ENCODE measurements at regions not wholly inside any gene's neighbourhood (a gene's known extent, or its start where the extent isn't known, plus 50 kb on each side); places are given as distances from the start of the nearest gene placed in this dataset.
"Not testable (repeated sequence)": the region's sequence is repeated elsewhere in the genome, so short reads cannot be mapped to it uniquely, and the experiment has no call there.

DNA sequence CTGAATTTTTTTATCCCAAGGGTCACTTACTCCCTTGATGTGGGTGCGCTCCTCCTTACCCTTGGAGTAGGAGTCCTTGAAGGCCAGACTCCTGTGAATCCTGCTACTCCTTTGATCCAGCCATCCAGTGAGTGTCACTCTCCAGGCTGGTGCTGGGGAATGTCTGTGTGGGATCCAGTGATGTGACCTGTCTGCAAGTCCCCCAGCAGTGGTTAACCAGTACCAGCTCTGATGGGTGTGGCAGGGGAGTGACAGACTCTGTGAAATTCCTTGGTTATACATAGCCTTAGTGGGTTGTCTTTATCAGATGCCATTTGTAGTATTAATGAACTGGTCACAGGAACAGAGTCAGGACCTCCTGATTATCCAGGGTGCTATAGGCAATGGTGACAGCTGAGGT is 409.5 kb upstream of the LMO3 start:
- ChIA-PET POLR2A (no interaction called here), CTCF (no interaction called here)
- DNase-seq (ENCODE audit: low read depth, low spot score) (no peak), ATAC-seq (no peak)
- H3K27ac ChIP-seq (ENCODE audit: low read length), result no peak overlapping the region
- no peaks in the 10 kb centered on the region for H3K27me3 ChIP-seq (ENCODE audit: control insufficient read depth, insufficient read depth, low read length)
- no peaks in the 10 kb centered on the region for H3K36me3 ChIP-seq (ENCODE audit: control insufficient read depth, insufficient read depth, low read length)
- no peaks in the 10 kb centered on the region for H3K4me1 ChIP-seq (ENCODE audit: control insufficient read depth, insufficient read depth, low read length)
- intact Hi-C loops (cut with micrococcal nuclease; ENCODE audit: unreplicated experiment), result no loop called here
- TF ChIP-seq SIN3A (IDR thresholded peaks at IDR 0.05; ENCODE audit: borderline replicate concordance, insufficient read depth, low read depth, low read length), result no peak
- TF ChIP-seq, protein P1, sequence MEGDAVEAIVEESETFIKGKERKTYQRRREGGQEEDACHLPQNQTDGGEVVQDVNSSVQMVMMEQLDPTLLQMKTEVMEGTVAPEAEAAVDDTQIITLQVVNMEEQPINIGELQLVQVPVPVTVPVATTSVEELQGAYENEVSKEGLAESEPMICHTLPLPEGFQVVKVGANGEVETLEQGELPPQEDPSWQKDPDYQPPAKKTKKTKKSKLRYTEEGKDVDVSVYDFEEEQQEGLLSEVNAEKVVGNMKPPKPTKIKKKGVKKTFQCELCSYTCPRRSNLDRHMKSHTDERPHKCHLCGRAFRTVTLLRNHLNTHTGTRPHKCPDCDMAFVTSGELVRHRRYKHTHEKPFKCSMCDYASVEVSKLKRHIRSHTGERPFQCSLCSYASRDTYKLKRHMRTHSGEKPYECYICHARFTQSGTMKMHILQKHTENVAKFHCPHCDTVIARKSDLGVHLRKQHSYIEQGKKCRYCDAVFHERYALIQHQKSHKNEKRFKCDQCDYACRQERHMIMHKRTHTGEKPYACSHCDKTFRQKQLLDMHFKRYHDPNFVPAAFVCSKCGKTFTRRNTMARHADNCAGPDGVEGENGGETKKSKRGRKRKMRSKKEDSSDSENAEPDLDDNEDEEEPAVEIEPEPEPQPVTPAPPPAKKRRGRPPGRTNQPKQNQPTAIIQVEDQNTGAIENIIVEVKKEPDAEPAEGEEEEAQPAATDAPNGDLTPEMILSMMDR (IDR thresholded peaks at IDR 0.05), result no peak
- no peak for TF ChIP-seq TCF7L2 (IDR thresholded peaks at IDR 0.05; ENCODE audit: low read depth, low read length)
- no peak for TF ChIP-seq POLR2AphosphoS5 (IDR thresholded peaks at IDR 0.05; ENCODE audit: low read depth, low read length)
- TF ChIP-seq, protein P2, sequence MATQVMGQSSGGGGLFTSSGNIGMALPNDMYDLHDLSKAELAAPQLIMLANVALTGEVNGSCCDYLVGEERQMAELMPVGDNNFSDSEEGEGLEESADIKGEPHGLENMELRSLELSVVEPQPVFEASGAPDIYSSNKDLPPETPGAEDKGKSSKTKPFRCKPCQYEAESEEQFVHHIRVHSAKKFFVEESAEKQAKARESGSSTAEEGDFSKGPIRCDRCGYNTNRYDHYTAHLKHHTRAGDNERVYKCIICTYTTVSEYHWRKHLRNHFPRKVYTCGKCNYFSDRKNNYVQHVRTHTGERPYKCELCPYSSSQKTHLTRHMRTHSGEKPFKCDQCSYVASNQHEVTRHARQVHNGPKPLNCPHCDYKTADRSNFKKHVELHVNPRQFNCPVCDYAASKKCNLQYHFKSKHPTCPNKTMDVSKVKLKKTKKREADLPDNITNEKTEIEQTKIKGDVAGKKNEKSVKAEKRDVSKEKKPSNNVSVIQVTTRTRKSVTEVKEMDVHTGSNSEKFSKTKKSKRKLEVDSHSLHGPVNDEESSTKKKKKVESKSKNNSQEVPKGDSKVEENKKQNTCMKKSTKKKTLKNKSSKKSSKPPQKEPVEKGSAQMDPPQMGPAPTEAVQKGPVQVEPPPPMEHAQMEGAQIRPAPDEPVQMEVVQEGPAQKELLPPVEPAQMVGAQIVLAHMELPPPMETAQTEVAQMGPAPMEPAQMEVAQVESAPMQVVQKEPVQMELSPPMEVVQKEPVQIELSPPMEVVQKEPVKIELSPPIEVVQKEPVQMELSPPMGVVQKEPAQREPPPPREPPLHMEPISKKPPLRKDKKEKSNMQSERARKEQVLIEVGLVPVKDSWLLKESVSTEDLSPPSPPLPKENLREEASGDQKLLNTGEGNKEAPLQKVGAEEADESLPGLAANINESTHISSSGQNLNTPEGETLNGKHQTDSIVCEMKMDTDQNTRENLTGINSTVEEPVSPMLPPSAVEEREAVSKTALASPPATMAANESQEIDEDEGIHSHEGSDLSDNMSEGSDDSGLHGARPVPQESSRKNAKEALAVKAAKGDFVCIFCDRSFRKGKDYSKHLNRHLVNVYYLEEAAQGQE (IDR thresholded peaks at IDR 0.05; ENCODE audit: insufficient read depth in 1 of 2, low read depth in 2 of 2, low read length in 1 of 2), result no peak
- BruUV-seq (replicated peaks), result no TSS peak
- H3K9me3 ChIP-seq (ENCODE audit: control insufficient read depth, insufficient read depth, low read depth, low read length), result no peaks in the 10 kb centered on the region
- in situ Hi-C loops (cut with HindIII; ENCODE audit: low pct_unique_long_range_greater_than_20kb, low sequenced_read_pairs), result no loop called here
- no peak overlapping the region for H3K4me3 ChIP-seq (ENCODE audit: low read depth in 2 of 2, low read length in 2 of 2)

DNA sequence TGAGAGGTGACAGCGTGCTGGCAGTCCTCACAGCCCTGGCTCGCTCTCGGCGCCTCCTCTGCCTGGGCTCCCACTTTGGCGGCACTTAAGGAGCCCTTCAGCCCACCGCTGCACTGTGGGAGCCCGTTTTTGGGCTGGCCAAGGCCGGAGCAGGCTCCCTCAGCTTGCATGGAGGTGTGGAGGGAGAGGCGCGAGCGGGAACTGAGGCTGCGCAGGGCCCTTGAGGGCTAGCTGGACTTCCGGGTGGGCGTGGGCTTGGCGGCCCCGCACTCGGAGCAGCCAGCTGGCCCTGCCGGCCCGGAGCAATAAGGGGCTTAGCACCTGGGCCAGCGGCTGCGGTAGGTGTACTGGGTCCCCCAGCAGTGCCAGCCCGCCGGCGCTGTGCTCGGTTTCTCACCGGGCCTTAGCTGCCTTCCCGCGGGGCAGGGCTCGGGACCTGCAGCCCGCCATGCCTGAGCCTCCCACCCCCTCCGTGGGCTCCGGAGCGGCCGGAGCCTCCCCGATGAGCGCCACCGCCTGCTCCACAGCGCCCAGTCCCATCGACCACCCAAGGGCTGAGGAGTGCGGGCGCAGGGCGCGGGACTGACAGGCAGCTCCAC is 401.6 kb upstream of the LMO3 start:
- intact Hi-C loops (cut with micrococcal nuclease; ENCODE audit: unreplicated experiment); DNase-seq (ENCODE audit: low read depth, low spot score); BruUV-seq (replicated peaks); H3K27me3 ChIP-seq (ENCODE audit: control insufficient read depth, insufficient read depth, low read length); CTCF ChIA-PET; H3K9me3 ChIP-seq (ENCODE audit: control insufficient read depth, insufficient read depth, low read depth, low read length); H3K4me3 ChIP-seq (ENCODE audit: low read depth in 2 of 2, low read length in 2 of 2); H3K27ac ChIP-seq (ENCODE audit: low read length); H3K36me3 ChIP-seq (ENCODE audit: control insufficient read depth, insufficient read depth, low read length); ATAC-seq; POLR2A ChIA-PET; H3K4me1 ChIP-seq (ENCODE audit: control insufficient read depth, insufficient read depth, low read length); in situ Hi-C loops (cut with HindIII; ENCODE audit: low pct_unique_long_range_greater_than_20kb, low sequenced_read_pairs): not testable (repeated sequence)

DNA sequence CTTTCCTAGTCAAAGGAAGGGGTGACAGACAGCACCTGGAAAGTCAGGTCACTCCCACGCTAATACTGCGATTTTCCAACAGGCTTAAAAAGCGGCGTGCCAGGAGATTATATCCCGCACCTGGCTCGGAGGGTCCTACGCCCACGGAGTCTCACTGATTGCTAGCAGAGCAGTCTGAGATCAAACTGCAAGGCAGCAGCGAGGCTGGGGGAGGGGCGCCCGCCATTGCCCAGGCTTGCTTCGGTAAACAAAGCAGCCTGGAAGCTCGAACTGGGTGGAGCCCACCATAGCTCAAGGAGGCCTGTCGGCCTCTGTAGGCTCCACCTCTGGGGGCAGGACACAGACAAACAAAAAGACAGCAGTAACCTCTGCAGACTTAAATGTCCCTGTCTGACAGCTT is 392.6 kb upstream of the LMO3 start:
- in situ Hi-C loops (cut with HindIII; ENCODE audit: low pct_unique_long_range_greater_than_20kb, low sequenced_read_pairs); H3K4me3 ChIP-seq (ENCODE audit: low read depth in 2 of 2, low read length in 2 of 2); CTCF ChIA-PET; ATAC-seq; H3K9me3 ChIP-seq (ENCODE audit: control insufficient read depth, insufficient read depth, low read depth, low read length); H3K4me1 ChIP-seq (ENCODE audit: control insufficient read depth, insufficient read depth, low read length); POLR2A ChIA-PET; BruUV-seq (replicated peaks); H3K27me3 ChIP-seq (ENCODE audit: control insufficient read depth, insufficient read depth, low read length); intact Hi-C loops (cut with micrococcal nuclease; ENCODE audit: unreplicated experiment); DNase-seq (ENCODE audit: low read depth, low spot score); H3K27ac ChIP-seq (ENCODE audit: low read length); H3K36me3 ChIP-seq (ENCODE audit: control insufficient read depth, insufficient read depth, low read length): not testable (repeated sequence)

Measured in Panc1 (cell line).